HEK293T (cell line): ENCODE measurements at regions not wholly inside any gene's neighbourhood (a gene's known extent, or its start where the extent isn't known, plus 50 kb on each side); places are given as distances from the start of the nearest gene placed in this dataset.

Experiments
- BHLHE40 ChIP-seq: fragments of 450-650 bp; IDR thresholded peaks from 2 replicates; pipeline ENCODE4 v1.6.1; 2016; ENCODE audit warnings: mild to moderate bottlenecking, moderate library complexity, borderline replicate concordance
- CTBP1 ChIP-seq: fragments of 450-650 bp; IDR thresholded peaks from 2 replicates; pipeline ENCODE4 v1.6.1; 2016; ENCODE audit warnings: borderline replicate concordance
- ELF4 ChIP-seq: fragments of 450-650 bp; IDR thresholded peaks from 2 replicates; pipeline ENCODE4 v1.6.1; 2017; ENCODE audit warnings: antibody characterized with exemption
- FOXA1 ChIP-seq: fragments of 450-650 bp; IDR thresholded peaks from 2 replicates; pipeline ENCODE4 v1.6.1; 2016; ENCODE audit warnings: mild to moderate bottlenecking
- FOXK2 ChIP-seq: fragments of 450-650 bp; IDR thresholded peaks from 2 replicates; pipeline ENCODE4 v1.6.1; 2016; ENCODE audit warnings: mild to moderate bottlenecking
- HDGF ChIP-seq: fragments of 450-650 bp; IDR thresholded peaks from 2 replicates; pipeline ENCODE4 v1.6.1; 2017; ENCODE audit warnings: antibody characterized with exemption, borderline replicate concordance
- NFRKB ChIP-seq: fragments of 450-650 bp; IDR thresholded peaks from 2 replicates; pipeline ENCODE4 v1.6.1; 2016; ENCODE audit warnings: mild to moderate bottlenecking, moderate library complexity
- SP1 ChIP-seq: fragments of 450-650 bp; IDR thresholded peaks from 2 replicates; pipeline ENCODE4 v1.6.1; 2017
- SUZ12 ChIP-seq: fragments of 450-650 bp; IDR thresholded peaks from 2 replicates; pipeline ENCODE4 v1.6.1; 2016; ENCODE audit warnings: mild to moderate bottlenecking

DNA sequence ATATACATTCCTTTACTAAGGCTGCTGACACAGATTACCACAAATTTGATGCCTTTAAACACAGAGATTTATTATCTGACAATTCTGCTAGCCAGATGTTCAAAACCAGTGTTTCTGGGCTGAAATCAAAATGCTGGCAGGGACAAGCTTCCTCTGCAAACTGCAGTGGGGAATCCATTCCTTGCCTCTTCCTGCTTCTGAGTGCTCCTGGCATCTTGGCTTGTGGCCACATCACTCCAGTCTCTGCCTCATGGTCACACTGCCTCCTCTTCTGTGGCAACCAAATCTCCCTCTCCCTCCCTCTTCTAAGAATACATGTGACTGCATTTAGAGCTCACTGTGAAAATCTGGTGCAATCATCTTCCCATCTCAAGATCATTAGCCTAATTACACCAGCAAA, 235.7 kb downstream of the TTC8 start:
- TF ChIP-seq SP1: no peak
- no peak for TF ChIP-seq SUZ12
- TF ChIP-seq HDGF: no peak
- TF ChIP-seq BHLHE40: no peak
- no peak for TF ChIP-seq NFRKB
- no peak for TF ChIP-seq FOXK2
- TF ChIP-seq ELF4: no peak
- no peak for TF ChIP-seq CTBP1
- TF ChIP-seq FOXA1: no peak
